PC-3 (cell line): ENCODE measurements at regions not wholly inside any gene's neighbourhood (a gene's known extent, or its start where the extent isn't known, plus 50 kb on each side); places are given as distances from the start of the nearest gene placed in this dataset.

ENCODE experiments used
- ATAC-seq: fragments of 200-7000 bp; cut with Tn5 transposase; 2 replicates; pipeline ENCODE4 v1.9.1; 2020; ENCODE audit warnings: mild to moderate bottlenecking, moderate library complexity
- BruUV-seq: library from RNA; stranded (reverse); fragments of 400-500 nt; replicated peaks from 2 replicates; lab custom pipeline; 2021; lab: Mats Ljungman, UMichigan
- CTCF ChIA-PET: fragments of 300-600 bp; sonication (Branson Sonifier 250); formaldehyde crosslinking; loops from one replicate; lab custom pipeline; 2022; ENCODE audit warnings: antibody characterized with exemption; lab: Charles Lee
- POLR2A ChIA-PET: fragments of 300-600 bp; sonication (Branson Sonifier 250); formaldehyde crosslinking; loops from one replicate; lab custom pipeline; 2022; ENCODE audit warnings: antibody characterized with exemption; ENCODE audit not compliant: unreplicated experiment; lab: Charles Lee
- DNase-seq: peaks from one replicate; pipeline ENCODE4 v3.0.0-alpha.2; 2015
- H2AFZ ChIP-seq: fragments of 300-600 bp; sonication (generic); 2 replicates; pipeline ENCODE4 v1.6.0; 2016; ENCODE audit warnings: antibody characterized with exemption, low read length
- H3F3A ChIP-seq: fragments of 300-600 bp; sonication (generic); one replicate; pipeline ENCODE4 v1.6.0; 2017; ENCODE audit warnings: antibody characterized with exemption, low read length, control low read depth, mild to moderate bottlenecking; ENCODE audit not compliant: unreplicated experiment
- H3K27ac ChIP-seq: fragments of 300-600 bp; sonication (generic); 2 replicates; pipeline ENCODE4 v1.5.1; 2016; ENCODE audit warnings: mild to moderate bottlenecking, low read length
- H3K27me3 ChIP-seq: fragments of 300-600 bp; sonication (generic); 2 replicates; pipeline ENCODE4 v1.6.1; 2016; ENCODE audit warnings: low read length, mixed read lengths
- H3K36me3 ChIP-seq: fragments of 300-600 bp; sonication (generic); 2 replicates; pipeline ENCODE4 v1.6.1; 2016; ENCODE audit warnings: low read depth, mixed run types, low read length, mixed read lengths
- H3K4me1 ChIP-seq: fragments of 300-600 bp; sonication (generic); 2 replicates; pipeline ENCODE4 v1.5.1; 2016; ENCODE audit warnings: low read length; ENCODE audit not compliant: insufficient read depth
- H3K4me2 ChIP-seq: fragments of 300-600 bp; sonication (generic); 2 replicates; pipeline ENCODE4 v1.6.0; 2016; ENCODE audit warnings: low read length
- H3K4me3 ChIP-seq: fragments of 300-600 bp; sonication (generic); 2 replicates; pipeline ENCODE4 v1.5.1; 2016; ENCODE audit warnings: mild to moderate bottlenecking, low read length, mixed read lengths
- H3K79me2 ChIP-seq: fragments of 300-600 bp; sonication (generic); 2 replicates; pipeline ENCODE4 v1.6.1; 2017; ENCODE audit warnings: low read length, mixed read lengths
- H3K9ac ChIP-seq: fragments of 300-600 bp; sonication (generic); 2 replicates; pipeline ENCODE4 v1.6.0; 2016; ENCODE audit warnings: mild to moderate bottlenecking, low read length
- H3K9me2 ChIP-seq: fragments of 300-600 bp; sonication (generic); replicated peaks from 2 replicates; pipeline ENCODE4 v1.6.1; 2016; ENCODE audit warnings: mixed run types, low read length, mixed read lengths
- H3K9me3 ChIP-seq: fragments of 300-600 bp; sonication (generic); 2 replicates; pipeline ENCODE4 v1.6.1; 2016; ENCODE audit warnings: low read length, mixed read lengths
- H4K20me1 ChIP-seq: fragments of 300-600 bp; sonication (generic); 2 replicates; pipeline ENCODE4 v1.6.1; 2016; ENCODE audit warnings: low read length, mixed read lengths
- CTCF ChIP-seq: fragments of 300-600 bp; sonication (generic); conservative IDR thresholded peaks from 2 replicates; pipeline ENCODE4 v1.5.1; 2017; ENCODE audit warnings: antibody characterized with exemption, low read depth, mild to moderate bottlenecking, low read length
- EZH2 ChIP-seq: fragments of 300-600 bp; sonication (generic); IDR thresholded peaks from one replicate; pipeline ENCODE4 v1.6.1; 2017; ENCODE audit warnings: antibody characterized with exemption, mild to moderate bottlenecking, low read length; ENCODE audit not compliant: unreplicated experiment
- EZH2phosphoT487 ChIP-seq: fragments of 300-600 bp; sonication (generic); IDR thresholded peaks from 2 replicates; pipeline ENCODE4 v1.6.1; 2018; ENCODE audit warnings: mild to moderate bottlenecking, antibody characterized with exemption, low read length, borderline replicate concordance
- intact Hi-C: fragments of 100-400 bp; cut with micrococcal nuclease; formaldehyde crosslinking; loops from 2 replicates; pipeline ENCODE4 v1.9.0; 2023

GRCh38 chr11:70873736-70874412 lies 378.5 kb downstream of the SHANK2 start:
- no peaks in the 10 kb centered on the region for H3K27me3 ChIP-seq
- no peaks in the 10 kb centered on the region for H3F3A ChIP-seq
- DNase-seq, result no peak
- no peak overlapping the region for H3K4me3 ChIP-seq
- intact Hi-C loops, result no loop called here
- no peaks in the 10 kb centered on the region for H3K79me2 ChIP-seq
- no TSS peak for BruUV-seq
- no peak overlapping the region for H3K4me2 ChIP-seq
- no peaks in the 10 kb centered on the region for H3K9me3 ChIP-seq
- no peaks in the 10 kb centered on the region for H3K4me1 ChIP-seq
- no peak overlapping the region for H3K27ac ChIP-seq
- CTCF ChIA-PET, result no interaction called here
- no peaks in the 10 kb centered on the region for H4K20me1 ChIP-seq
- no peaks in the 10 kb centered on the region for H3K9me2 ChIP-seq
- H2AFZ ChIP-seq, result no peak overlapping the region
- POLR2A ChIA-PET, result no interaction called here
- ATAC-seq, result no peak
- no peak overlapping the region for H3K9ac ChIP-seq
- H3K36me3 ChIP-seq, result no peaks in the 10 kb centered on the region
- TF ChIP-seq EZH2phosphoT487 (no peak), CTCF (no peak), EZH2 (no peak)

GRCh38 chr11:70876685-70877084 lies 375.7 kb downstream of the SHANK2 start:
- H3K27me3 ChIP-seq, result no peaks in the 10 kb centered on the region
- H3K36me3 ChIP-seq, result no peaks in the 10 kb centered on the region
- H3K4me3 ChIP-seq, result no peak overlapping the region
- H4K20me1 ChIP-seq, result no peaks in the 10 kb centered on the region
- H3K9ac ChIP-seq, result no peak overlapping the region
- no peak for DNase-seq
- H3K9me3 ChIP-seq, result no peaks in the 10 kb centered on the region
- H3F3A ChIP-seq, result no peaks in the 10 kb centered on the region
- ATAC-seq, result no peak
- POLR2A ChIA-PET, result no interaction called here
- no peak overlapping the region for H2AFZ ChIP-seq
- no peak overlapping the region for H3K27ac ChIP-seq
- no peaks in the 10 kb centered on the region for H3K9me2 ChIP-seq
- TF ChIP-seq EZH2phosphoT487 (no peak), CTCF (no peak), EZH2 (no peak)
- no peaks in the 10 kb centered on the region for H3K79me2 ChIP-seq
- no TSS peak for BruUV-seq
- intact Hi-C loops, result no loop called here
- CTCF ChIA-PET, result no interaction called here
- no peak overlapping the region for H3K4me2 ChIP-seq
- no peaks in the 10 kb centered on the region for H3K4me1 ChIP-seq

GRCh38 chr11:70877151-70877550 lies 375.2 kb downstream of the SHANK2 start:
- H4K20me1 ChIP-seq, result no peaks in the 10 kb centered on the region
- H3K9me3 ChIP-seq, result no peaks in the 10 kb centered on the region
- POLR2A ChIA-PET, result no interaction called here
- H3K36me3 ChIP-seq, result no peaks in the 10 kb centered on the region
- no TSS peak for BruUV-seq
- H3K79me2 ChIP-seq, result no peaks in the 10 kb centered on the region
- no peaks in the 10 kb centered on the region for H3K4me1 ChIP-seq
- H3K9me2 ChIP-seq, result no peaks in the 10 kb centered on the region
- no peaks in the 10 kb centered on the region for H3K27me3 ChIP-seq
- no peaks in the 10 kb centered on the region for H3F3A ChIP-seq
- H3K4me3 ChIP-seq, result no peak overlapping the region
- intact Hi-C loops, result no loop called here
- H3K4me2 ChIP-seq, result no peak overlapping the region
- ATAC-seq (no peak), DNase-seq (no peak)
- CTCF ChIA-PET, result no interaction called here
- H3K27ac ChIP-seq, result no peak overlapping the region
- no peak overlapping the region for H2AFZ ChIP-seq
- TF ChIP-seq EZH2phosphoT487, result no peak
- no peak for TF ChIP-seq EZH2
- no peak for TF ChIP-seq CTCF
- no peak overlapping the region for H3K9ac ChIP-seq
